NCI-H146 treated with DMSO at 0.1 percent for 48 hours (cell line): ENCODE measurements at regions not wholly inside any gene's neighbourhood (a gene's known extent, or its start where the extent isn't known, plus 50 kb on each side); places are given as distances from the start of the nearest gene placed in this dataset.

Experiments
- DNase-seq: peaks from one replicate; lab custom pipeline; 2025; ENCODE audit not compliant: unreplicated experiment; lab: John Stamatoyannopoulos, UW

DNA sequence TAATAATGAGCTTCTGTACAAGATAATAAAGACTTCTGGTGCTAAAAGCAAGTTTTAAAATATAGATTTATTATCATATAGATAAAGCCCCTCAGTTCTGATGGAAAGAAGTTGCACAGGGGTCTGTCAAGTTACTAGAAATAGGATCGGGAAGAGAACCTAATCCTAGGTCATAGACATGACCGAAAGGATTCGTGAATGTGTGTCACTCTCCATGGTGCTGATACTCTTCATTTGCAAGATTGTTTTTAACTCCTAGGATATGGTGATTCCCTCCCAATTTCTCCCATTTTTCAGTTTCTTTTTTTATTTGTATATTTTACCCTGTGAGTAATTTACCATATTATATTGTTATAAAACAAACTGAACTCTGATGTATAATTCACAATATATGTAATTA, 58.9 kb upstream of the CTNNA2 start:
- no peak for DNase-seq

DNA sequence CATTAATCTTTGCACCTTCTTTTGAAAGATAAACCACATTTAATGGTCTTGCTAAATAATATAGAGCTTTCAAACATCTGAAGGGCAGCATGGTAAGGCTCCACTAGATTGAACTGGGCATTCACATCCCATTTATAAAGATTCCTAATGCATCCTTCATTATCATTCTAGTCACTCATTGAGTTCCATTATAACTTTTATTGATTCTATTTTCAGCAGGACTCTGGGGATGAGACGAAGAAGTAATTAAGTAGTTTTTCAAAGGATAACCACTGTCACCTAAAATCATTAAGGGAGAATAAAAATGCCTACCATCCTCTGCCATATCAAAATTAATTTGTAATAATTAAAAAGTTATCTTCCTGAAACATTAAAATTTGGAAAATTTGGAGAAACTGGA, 60.2 kb upstream of the CTNNA2 start:
- no peak for DNase-seq

DNA sequence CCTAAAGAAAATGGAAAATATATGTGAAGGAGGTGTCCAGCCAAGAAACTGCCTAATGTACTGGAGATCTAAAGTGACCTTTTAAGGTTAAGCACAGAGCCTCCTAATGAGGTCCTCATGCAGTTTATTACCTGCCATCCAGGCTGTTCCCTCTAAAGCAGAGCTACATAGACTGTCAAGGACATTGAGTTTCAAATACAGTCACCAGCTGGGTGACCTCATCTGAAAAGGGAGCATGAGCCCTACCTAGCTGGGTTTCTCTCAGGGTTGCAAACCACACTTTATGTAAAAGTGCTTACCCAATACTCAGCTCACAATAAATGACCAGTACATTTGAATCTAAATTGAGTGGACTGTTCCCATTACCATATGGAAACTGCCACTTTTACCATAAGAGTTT, 65.4 kb upstream of the CTNNA2 start:
- DNase-seq = no peak

DNA sequence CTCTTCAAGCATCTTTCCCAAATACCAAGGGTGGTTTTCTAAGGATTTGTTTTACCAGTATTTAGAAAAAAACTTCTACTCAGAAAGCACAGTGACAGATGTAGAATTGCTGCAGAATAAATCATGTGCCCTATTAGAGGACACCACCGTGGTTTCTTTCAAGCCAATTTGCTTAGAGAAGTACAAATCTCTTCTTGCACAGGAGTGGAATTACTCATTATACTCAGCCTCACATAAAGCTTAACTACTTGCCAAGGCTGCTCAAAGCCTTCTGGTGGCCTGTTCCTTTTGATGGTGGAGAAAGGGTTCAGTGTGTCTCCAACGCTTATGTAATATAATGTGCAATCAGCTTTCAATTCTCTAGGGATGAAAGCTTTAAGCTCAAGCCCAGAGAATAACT, 66.5 kb upstream of the CTNNA2 start:
- DNase-seq = no peak

DNA sequence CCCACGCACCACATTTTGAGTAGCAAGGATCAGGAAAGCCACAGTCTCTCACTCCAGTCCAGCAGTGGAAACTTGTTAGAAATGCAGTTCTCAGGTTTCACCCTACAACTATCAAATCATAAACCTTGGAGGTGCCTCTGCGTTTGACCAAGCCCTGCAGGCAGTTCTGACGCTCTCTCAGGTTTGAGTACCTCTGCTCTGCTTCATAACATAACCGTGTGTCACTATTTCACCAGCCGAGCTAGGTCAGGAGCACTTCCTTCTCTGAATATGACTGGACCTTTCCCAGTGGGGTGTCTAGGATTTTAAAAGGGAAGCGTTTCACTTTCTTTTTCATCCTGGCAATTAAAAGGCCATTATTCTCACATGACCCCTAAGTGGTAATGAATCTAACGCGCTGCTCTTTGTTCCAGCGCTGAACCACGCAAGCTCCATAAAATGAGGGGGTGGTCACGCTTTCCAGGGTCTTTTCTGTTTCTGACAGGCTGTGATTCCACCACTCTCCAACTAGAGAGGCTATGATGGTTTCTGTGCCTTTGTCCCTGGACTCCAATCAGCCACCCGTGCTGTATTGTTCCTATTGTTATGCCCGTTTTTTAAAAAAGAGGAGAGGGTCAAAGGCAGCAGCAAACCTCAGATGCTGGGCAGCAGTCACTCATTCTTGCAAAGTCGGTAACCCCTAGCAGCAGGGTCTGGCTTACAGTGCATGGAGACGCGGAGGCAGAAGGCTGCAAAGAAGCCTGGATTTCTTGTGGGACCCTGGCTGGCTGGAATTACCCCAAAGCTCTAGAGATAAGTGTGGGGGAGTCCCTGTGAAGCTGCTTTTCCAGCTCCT, 75.2 kb upstream of the CTNNA2 start:
- no peak for DNase-seq

DNA sequence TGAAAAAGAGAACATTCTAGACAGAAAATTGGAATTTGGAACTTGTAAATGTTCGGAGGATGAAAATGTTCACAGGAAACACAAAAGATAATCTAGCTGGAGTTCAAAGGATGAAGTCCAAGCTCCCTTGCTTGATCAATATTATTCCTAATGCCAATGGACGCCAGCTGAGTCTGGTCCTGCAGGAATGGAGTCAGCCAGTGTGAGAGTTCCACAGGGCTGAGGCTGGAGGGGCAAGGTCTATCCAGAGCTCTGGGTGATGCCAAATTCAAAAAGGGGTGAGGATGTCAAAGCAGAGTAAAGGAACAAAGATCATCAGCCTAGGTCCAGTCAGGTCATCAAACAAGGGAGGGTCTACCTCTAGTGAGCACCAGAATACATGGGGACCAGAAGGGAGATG, 78.5 kb upstream of the CTNNA2 start:
- DNase-seq = no peak

DNA sequence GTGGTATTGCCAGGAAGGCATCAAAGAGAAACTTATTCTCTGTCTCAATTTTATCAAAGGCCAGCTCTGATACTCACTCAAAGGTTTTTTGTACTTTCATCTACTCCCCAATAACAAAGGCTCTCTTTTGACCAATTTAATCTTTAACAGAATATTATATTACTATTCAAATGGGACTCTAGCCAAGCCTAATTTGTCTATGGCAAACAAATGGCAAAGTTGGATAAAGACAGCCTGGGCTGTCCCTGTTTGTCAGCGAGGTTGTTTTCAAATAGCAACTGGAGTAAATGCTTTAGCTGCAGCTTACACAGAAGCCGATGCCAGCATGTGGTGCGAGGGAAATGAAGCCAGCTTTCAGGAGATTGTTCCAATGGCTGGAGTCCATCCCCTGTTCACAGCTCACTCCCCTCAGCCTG, 80.1 kb upstream of the CTNNA2 start:
- DNase-seq = no peak

DNA sequence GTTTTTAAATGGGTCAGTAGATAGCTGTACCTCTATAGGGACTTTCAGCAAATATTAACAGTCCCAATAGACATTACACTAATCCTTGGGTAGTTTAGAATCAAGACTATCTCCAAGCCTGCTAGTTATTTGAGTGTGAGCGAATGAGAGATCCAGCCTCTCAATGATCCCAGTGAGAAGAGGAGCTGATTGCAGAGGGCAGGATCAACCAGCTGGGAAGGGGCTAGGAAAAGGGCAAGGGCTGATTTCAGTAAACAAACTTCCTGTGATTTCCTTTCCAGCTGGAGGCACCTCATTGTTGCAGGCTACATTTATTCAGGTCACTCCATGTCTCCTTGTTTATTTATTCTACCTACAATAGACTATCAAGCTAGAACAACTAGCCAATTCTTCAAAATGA, 84.1 kb upstream of the CTNNA2 start:
- DNase-seq = no peak

DNA sequence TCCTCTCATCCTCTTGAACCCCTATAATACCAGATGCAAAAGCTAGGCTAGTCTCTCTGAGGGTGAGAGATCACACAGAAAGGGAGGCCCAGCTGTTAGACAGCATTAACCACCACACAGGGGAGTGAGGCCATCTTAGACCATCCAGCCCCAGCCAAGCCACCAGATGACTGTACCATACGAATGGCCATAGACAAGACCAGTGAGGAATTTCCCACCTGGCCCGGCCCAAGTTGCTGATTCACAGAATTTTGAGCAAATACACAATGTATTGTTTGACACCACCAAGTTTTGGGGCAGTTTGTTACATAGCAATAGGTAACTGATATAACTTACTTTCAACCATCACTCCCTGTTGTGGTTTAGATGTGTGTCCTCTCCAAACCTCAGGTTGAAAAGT, 98.2 kb upstream of the CTNNA2 start:
- DNase-seq = no peak

DNA sequence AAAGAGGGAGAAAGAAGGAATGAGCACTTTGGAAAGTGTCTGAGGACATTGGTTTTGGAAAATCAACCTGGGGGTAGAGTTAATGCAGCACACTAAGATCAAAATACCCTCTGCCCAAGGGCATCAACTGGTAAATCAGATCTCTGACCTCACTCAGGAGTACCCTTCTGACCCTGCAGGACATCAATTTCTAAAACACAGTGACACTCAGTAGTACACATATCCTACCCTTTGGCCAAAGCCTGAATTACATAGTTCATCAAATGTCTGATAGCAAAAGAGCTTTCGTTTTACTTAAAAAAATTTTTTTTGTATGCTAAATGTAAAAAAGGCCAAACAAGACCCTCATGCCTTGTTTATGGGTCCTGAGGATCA, 118.4 kb upstream of the CTNNA2 start:
- no peak for DNase-seq

DNA sequence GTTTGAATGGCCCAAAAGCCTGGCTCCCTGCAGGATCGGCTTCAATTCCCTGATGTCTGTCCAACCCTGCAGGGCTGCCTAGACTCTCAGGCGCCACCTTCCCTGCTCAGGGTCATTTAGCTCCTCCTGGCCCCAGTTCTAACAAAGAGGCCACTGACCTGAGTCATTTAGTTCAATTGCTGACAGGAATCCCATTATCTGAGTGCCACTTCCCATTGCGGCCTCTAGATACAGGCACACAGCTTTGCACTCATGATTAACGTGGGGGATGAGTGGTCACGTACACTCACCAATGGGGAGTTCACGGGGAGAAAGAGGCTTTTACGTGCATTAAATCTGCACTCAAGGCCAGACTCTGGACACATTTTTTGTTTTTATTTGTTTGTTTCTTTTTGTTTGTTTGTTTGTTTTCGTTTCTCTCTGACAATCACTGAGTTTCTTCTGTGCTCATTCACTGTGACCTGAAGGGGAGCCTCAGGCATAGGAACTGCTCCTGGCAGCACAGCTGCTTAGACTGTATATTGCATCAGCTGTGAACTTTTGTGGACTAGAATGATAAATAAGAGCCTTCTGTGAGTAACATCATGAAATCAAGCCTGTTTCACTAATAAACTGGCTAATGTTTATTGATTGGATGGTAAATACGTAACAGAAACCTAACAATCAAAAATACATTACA, 118.9 kb upstream of the CTNNA2 start:
- peak; percentile 3 for DNase-seq

DNA sequence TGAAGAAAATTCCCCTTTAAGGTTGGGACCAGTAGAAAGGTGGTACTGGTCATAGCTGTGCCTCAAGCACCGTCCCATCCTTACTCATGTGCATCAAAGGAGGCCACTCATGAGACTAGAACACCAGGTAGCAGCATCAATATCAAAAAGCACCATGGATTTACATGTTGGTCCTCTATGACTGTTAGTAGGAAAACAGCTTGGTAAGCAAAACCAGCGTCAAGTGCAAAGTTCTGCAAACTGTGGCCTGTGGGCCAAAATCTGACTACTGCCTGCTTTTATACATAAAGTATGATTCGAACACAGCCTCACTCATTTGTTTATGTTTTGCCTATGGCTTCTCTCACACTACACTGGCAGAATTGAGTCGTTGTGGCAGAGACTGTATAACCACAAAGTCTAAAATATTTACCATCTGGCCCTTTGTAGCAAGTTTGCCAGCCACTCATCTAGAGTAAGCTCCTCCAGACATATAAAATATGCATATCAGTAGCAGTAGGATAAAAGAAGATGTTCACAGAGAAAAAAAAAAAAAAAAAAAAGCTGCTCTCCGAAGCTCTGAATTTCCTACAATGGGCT, 119.7 kb upstream of the CTNNA2 start:
- DNase-seq = no peak

DNA sequence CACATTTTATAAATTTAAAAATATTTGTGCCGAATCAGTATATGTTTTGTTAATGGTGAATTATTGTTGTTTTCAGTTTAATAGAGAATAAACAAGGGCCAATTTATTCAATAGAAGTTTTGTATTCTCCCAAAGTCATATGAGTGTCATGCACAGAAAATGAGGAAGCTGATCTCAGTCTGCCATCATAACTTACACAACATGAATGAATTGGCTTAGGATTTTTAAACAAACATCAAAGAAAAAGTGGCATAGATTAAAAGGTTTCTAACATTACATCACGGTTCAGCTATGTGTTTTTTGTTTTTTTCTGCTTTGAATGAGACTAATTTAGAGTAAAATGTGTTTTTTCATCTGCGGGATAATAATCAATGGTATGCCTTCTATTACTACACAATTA, 123.4 kb upstream of the CTNNA2 start:
- DNase-seq = no peak

DNA sequence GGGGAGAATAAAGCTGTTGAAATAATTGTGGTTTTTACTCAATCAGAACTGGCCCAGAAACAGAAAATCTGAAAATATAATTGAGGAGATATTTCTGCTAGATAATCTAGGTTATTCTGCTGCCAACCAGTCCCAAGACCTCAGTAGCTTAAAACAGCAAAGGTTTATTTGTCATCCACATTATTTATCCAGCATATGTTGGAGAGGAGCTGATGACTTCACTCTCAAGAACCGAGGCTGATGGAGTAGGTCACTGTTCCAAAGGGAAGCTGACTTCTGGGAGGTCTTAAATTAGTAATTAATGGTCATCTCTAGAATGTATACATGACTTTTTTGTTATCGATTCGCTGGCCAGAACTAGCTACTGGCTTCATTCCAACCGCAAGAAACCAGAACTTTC, 124.8 kb upstream of the CTNNA2 start:
- DNase-seq = no peak

DNA sequence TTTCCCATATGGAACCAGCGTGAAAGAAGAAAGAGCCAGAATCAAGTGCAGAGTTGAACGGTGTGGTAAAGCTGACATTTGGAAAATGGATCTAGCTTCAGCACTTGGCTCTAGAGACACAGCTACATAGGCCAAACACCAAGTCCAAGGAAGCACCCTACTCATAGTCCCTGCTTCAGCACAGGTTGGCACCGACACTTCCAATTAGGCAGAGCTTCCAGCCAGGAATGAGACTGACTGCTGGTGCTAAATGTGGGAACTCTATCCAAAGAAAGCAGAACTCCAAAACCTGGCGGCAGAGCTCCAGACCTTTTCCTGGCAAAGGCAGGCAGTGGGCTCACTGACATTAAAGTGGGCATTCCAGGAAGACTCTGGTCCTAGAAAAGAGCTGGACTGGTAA, 125.4 kb upstream of the CTNNA2 start:
- no peak for DNase-seq

DNA sequence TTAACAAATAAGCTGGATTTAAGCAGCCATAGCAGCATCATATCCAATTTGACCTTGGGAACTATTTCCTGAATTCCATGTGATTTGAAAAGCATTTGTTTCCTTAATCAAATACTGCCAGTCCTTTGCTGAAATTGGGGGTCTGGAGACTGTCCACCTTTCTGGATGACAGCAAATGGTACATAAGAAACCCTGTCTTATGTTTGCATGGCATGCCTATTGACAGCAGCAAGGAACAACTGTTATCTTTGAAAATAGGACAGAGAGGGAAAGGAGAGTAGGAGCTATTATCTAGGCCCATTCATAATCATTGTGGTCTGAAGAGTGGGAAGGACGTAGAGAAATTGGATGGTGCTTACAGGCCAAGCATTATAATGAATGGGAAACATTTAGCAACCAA, 129.2 kb upstream of the CTNNA2 start:
- no peak for DNase-seq

DNA sequence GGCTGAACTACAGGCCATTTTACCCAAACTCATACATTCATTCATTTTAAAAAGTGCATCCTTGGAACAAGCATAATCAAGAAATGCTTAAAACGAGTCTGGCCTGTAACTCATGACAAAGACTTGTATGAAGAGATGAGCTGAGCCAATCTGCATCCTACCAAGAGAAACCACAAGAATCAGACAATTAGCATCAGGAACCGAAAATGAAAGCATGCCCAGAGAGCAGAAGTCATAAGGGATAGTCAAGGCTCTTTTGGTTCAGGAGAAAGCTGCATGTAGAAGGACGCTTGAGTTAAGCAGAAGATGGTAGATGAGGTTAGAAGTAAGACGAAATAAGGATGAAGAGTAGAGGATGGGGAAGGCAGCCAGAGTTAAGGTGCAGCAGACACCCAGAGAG, 137.0 kb upstream of the CTNNA2 start:
- no peak for DNase-seq

DNA sequence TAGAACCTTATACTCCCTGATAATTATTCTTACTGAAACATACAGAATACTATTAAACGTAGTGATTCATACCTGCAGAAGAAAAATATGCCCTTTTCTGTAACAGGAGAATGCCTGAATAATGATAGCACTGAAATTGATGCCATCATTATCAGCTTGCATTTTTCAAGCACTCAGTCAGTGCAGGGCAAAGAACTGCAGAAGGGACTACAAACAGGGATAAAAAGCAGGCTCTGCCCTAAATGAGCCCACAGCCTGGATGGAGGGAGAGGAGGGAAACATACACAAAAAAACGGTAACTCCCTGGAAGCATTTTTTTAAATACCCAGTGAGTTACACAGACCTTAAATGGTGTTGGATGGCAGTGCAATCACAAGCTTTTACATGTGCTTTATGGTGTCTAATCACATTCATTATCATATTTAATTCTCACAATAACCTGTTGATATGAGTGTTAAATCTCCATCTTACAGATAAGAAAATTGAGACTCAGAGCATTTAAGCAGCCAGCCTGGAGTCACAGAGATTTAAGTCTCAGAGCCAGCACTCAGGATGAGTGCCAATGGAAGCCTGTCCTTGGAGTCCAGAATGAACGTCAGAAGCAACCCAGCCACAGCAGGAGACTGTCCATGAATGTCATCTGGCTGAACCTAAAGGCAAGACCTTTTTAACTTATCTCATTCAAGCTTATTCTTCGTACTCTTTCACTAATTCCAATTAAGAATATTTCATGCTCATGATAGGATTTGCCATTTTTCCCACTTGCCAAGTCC, 139.3 kb upstream of the CTNNA2 start:
- no peak for DNase-seq

DNA sequence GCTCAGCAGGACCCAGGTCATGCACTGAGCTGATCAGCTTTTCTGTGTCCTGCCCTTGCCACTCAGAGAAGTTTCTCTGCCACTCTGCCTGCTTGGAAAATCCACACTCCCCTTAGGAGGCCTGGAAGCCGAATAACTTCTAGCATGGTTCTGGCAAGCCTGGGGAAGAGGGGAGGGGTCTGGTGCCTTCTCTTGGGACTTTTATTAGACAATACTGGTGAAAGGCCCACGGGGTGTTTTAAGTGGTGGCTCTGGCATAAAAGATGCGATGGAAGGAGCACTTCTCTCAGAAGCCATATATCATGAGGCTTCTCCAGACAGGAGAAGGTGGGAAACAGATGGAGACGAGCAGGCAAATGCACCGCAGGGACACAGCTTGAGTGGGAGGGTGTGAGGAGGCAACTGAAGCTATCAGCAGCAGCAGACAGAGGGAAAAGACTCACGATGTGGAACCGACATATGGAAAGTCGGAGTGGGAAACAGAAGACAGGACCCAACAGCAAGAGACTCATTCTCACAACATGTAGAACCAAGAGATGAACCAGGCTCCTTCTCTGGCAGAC, 141.8 kb upstream of the CTNNA2 start:
- DNase-seq = no peak

DNA sequence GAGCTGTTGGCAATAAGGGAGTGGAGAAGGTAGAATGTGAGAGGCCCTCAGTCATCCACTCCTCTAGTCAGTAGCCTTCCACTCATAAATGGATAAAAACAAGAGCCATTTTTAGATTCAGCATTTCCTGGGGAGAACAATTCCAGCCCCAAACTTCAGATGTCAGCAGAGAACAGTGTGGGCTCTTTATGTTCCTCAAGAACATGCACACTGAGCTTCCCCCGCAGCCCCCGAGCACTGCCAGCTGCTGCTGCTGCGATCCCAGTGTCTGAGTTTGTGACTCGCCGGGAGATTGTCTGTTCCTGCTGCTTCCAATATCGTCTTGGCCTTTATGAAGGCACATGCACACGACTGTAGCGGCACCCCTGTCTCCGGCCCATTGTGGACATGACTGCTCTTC, 143.7 kb upstream of the CTNNA2 start:
- DNase-seq = no peak

DNA sequence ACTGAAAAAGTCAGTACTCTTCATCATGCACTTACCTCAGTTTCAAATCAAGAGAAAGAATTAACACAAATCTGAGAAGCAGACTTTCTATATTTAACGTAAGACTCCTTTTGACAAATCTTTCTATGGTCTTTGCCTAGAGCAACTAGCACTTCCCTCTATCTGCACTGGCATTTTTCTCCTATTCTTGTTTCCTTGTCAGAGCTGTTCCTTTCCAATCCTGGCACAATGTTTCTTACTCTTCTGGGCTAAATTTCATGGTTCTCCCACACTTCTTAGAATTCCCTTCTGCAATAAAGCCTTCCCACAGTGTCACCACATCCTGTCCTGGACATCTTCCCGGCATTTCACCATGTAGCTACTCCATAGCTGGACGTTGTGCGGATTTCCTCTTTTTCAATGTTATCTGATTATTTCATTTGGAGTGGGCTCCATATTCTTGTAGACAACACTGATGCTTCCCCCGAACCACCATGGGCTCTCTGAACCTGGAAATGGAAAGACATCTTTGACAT, 144.7 kb upstream of the CTNNA2 start:
- no peak for DNase-seq
